Upper lobe of left lung (tissue), 6 donors: ENCODE measurements at regions not wholly inside any gene's neighbourhood (a gene's known extent, or its start where the extent isn't known, plus 50 kb on each side); places are given as distances from the start of the nearest gene placed in this dataset.

ENCODE experiments used
- ATAC-seq, 2 donors: fragments of 200-7000 bp; cut with Tn5 transposase; one replicate each; pipeline ENCODE4 v1.9.1; 2022; ENCODE audit warnings: mild to moderate bottlenecking in 2 of 2, moderate library complexity in 2 of 2; ENCODE audit not compliant: low FRiP score in 2 of 2
- DNase-seq, 2 donors: peaks; one replicate each; pipeline ENCODE4 v3.0.0-alpha.2; 2019 to 2020
- H3K27ac ChIP-seq, 4 donors: fragments of 200-600 bp; sonication (generic); one replicate each; pipeline ENCODE4 v1.5.1; 2016 to 2019
- H3K27me3 ChIP-seq, 4 donors: fragments of 200-600 bp; sonication (generic); one replicate each; pipeline ENCODE4 v1.5.1; 2017 to 2019
- H3K36me3 ChIP-seq, 4 donors: fragments of 200-600 bp; sonication (generic); one replicate each; pipeline ENCODE4 v1.5.1; 2016 to 2019
- H3K4me1 ChIP-seq, 4 donors: fragments of 200-600 bp; sonication (generic); one replicate each; pipeline ENCODE4 v1.5.1; 2018 to 2019
- H3K4me3 ChIP-seq, 4 donors: fragments of 200-600 bp; sonication (generic); one replicate each; pipeline ENCODE4 v1.5.1; 2017 to 2019; ENCODE audit warnings: mild to moderate bottlenecking in 2 of 4, moderate library complexity in 1 of 4
- H3K9me3 ChIP-seq, 4 donors: fragments of 200-600 bp; sonication (generic); one replicate each; pipeline ENCODE4 v1.5.1; 2018 to 2019
- EP300 ChIP-seq, 4 donors: sonication (generic); formaldehyde crosslinking; IDR thresholded peaks; one replicate each; pipeline ENCODE4 v1.5.1; 2017; ENCODE audit warnings: antibody characterized with exemption in 4 of 4, control low read depth in 2 of 4
- POLR2A ChIP-seq, 4 donors: fragments of 450-650 bp; IDR thresholded peaks; one replicate each; pipeline ENCODE4 v1.5.1; 2016 to 2017; ENCODE audit warnings: antibody characterized with exemption in 4 of 4, mild to moderate bottlenecking in 2 of 4
- POLR2AphosphoS5 ChIP-seq, 2 donors: sonication (generic); formaldehyde crosslinking; IDR thresholded peaks; one replicate each; pipeline ENCODE4 v1.5.1; 2017; ENCODE audit warnings: antibody characterized with exemption in 2 of 2
- WGBS, 2 donors: methylation state at CpG; one replicate each; pipeline ENCODE4 v1.1.5; 2017 to 2018; 5-methylcytosine and 5-hydroxymethylcytosine counted together
- TF ChIP-seq, protein P1 (sequence below), 6 experiments: fragments of 450-650 bp in 4 of 6; fragments of 200-600 bp in 2 of 6; sonication (generic) in 2 of 6; IDR thresholded peaks; one replicate each; pipeline ENCODE4 v1.5.1; 2016 to 2019; ENCODE audit warnings: antibody characterized with exemption in 6 of 6
- donor health status: DM: no; HTN: no; CAD: no; lungs with moderate emphysema.
- donor health status: DM: no; HTN: yes; CAD: no; lungs with severe emphysema.

DNA sequence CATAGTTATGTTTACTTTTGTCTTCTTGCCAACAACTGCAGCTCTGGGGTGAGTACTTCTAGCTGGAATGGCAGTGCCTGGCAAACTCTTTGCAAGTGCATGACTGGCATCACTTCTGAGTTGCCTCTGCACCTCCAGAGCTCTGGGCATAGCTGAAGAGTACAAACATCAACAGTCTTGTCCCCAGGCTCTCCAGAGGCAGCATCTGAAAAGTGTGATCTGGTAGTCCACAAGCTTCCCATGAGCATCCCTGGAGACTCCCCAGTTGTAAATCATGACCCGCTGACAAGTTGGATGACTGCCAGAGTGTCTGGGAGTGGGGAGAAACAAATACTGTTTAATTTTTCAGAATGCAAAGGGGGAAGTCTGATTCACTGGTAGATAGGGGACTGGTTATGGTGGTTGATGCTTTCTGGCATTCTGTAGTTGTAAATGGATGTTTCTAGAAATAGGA is 138.9 kb upstream of the CDK13 start:
- Histone ChIP-seq H3K27ac (no peak overlapping the region), H3K36me3 (no peaks in the 10 kb centered on the region), H3K4me3 (no peak overlapping the region), H3K27me3 (no peaks in the 10 kb centered on the region), H3K4me1 (no peaks in the 10 kb centered on the region), H3K9me3 (no peaks in the 10 kb centered on the region)
- 46 to 60% methylated on average over 1 of the region's 1 CpG for WGBS, 2 donors
- TF ChIP-seq, protein P1, sequence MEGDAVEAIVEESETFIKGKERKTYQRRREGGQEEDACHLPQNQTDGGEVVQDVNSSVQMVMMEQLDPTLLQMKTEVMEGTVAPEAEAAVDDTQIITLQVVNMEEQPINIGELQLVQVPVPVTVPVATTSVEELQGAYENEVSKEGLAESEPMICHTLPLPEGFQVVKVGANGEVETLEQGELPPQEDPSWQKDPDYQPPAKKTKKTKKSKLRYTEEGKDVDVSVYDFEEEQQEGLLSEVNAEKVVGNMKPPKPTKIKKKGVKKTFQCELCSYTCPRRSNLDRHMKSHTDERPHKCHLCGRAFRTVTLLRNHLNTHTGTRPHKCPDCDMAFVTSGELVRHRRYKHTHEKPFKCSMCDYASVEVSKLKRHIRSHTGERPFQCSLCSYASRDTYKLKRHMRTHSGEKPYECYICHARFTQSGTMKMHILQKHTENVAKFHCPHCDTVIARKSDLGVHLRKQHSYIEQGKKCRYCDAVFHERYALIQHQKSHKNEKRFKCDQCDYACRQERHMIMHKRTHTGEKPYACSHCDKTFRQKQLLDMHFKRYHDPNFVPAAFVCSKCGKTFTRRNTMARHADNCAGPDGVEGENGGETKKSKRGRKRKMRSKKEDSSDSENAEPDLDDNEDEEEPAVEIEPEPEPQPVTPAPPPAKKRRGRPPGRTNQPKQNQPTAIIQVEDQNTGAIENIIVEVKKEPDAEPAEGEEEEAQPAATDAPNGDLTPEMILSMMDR (IDR thresholded peaks at IDR 0.05): no peak
- TF ChIP-seq POLR2A (IDR thresholded peaks at IDR 0.05): no peak
- TF ChIP-seq EP300 (IDR thresholded peaks at IDR 0.05): no peak
- TF ChIP-seq POLR2AphosphoS5 (IDR thresholded peaks at IDR 0.05): no peak
- ATAC-seq: no peak
- DNase-seq: no peak

DNA sequence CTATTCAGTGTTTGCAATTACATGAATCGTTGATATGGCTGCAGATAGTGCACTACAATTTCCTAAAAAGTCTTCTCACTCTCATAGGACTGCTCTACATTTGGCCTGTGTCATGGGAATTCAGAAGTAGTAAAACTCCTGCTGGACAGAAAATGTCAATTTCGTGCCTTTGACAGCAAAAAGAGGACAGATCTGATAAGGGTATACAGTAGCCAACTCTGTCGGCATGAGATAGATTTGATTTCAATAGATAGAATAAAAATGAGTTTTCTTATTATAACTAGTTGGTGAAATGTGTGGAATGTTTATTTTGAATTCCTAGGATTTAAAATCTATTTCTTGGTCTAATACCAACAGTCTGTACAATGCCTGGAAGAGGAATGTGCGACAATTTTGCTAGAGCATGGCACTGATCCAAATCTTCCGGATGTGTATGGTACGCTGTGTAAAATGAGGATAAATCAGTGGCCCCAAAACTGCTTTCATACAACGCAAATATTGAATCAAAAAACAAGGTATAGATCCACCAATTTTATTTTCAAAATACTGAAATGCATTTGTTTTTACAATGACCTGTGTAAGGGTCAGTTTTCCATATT is 133.5 kb upstream of the CDK13 start:
- TF ChIP-seq EP300 (IDR thresholded peaks at IDR 0.05): no peak
- no peak for TF ChIP-seq POLR2AphosphoS5 (IDR thresholded peaks at IDR 0.05)
- TF ChIP-seq, protein P1 (IDR thresholded peaks at IDR 0.05): no peak
- TF ChIP-seq POLR2A (IDR thresholded peaks at IDR 0.05): no peak
- Histone ChIP-seq H3K4me3 (no peak overlapping the region), H3K27me3 (no peaks in the 10 kb centered on the region), H3K27ac (no peak overlapping the region), H3K4me1 (peaks cover 0 to 6% (median 0%) of the 10 kb centered on the region in 4 donors), H3K36me3 (no peaks in the 10 kb centered on the region), H3K9me3 (no peaks in the 10 kb centered on the region)
- WGBS, 2 donors: 36 to 53% methylated on average over 7 of the region's 7 CpGs
- ATAC-seq: no peak
- no peak for DNase-seq

DNA sequence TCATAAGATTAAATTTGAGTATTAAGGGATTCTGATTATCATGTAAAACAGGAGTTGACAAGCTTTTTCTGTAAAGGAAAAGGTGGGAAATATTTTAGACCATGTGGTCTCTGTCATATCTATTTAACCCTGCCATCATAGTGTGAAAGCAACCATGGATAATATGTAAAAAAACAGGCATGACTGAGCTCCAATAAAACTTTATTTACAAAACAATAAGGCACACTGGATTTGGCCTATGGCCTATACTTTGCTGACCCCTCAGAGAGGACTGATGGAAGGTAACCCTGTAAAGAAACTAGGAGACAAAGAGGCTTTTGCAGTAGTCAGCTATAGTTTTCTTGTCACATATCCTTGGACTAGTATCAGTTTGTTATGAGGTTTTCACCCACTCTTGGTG is 130.5 kb upstream of the CDK13 start:
- Histone ChIP-seq H3K4me3 (no peak overlapping the region), H3K27ac (no peak overlapping the region), H3K36me3 (no peaks in the 10 kb centered on the region), H3K4me1 (peaks cover 0 to 6% (median 0%) of the 10 kb centered on the region in 4 donors), H3K9me3 (no peaks in the 10 kb centered on the region), H3K27me3 (no peaks in the 10 kb centered on the region)
- DNase-seq: no peak
- ATAC-seq: no peak
- TF ChIP-seq, protein P1 (IDR thresholded peaks at IDR 0.05): no peak
- TF ChIP-seq EP300 (IDR thresholded peaks at IDR 0.05) (no peak), POLR2A (IDR thresholded peaks at IDR 0.05) (no peak), POLR2AphosphoS5 (IDR thresholded peaks at IDR 0.05) (no peak)

DNA sequence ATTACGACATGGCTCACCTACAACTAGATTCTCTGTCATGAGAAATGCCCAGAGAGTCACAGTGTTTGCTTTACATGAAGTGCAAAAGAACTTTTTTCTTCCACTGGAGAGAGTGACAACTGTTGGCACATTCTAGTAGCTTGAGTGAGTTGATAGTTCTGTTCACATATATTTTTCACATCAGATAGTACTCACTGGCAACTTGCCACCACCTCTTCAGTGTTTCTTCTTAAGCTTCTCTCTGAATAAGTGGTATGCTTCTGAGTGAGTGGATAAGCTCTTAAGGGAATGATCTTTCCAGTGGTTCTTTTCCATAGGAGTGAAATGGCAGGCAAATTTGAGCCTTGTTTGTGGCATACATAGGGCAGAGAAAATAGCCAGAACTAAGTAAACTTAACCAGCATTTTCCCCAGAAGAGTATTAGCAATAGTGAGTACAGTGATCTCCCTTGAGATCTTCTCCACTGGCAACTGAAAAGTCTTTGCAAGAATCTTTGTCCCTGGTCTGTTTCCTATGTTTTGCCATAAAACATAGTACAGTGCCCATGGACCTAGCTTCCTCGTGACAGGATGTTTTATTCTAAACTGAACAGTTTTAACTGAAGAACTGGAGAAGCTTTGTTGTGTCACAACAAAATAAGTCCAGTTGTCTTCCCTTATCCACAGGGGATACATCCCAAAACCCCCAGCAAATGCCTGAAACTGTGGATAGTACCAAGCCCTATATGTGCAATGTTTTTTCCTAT is 125.4 kb upstream of the CDK13 start:
- Histone ChIP-seq H3K9me3 (no peaks in the 10 kb centered on the region), H3K27me3 (peaks cover 0 to 2% (median 0%) of the 10 kb centered on the region in 4 donors), H3K4me1 (no peaks in the 10 kb centered on the region), H3K4me3 (no peak overlapping the region), H3K27ac (no peak overlapping the region), H3K36me3 (no peaks in the 10 kb centered on the region)
- TF ChIP-seq POLR2AphosphoS5 (IDR thresholded peaks at IDR 0.05) (no peak), EP300 (IDR thresholded peaks at IDR 0.05) (no peak), POLR2A (IDR thresholded peaks at IDR 0.05) (no peak)
- TF ChIP-seq, protein P1 (IDR thresholded peaks at IDR 0.05): no peak
- 66 to 67% methylated on average over 2 of the region's 2 CpGs for WGBS, 2 donors
- no peak for ATAC-seq
- no peak for DNase-seq
